ENCODE measurements at regions not wholly inside any gene's neighbourhood (a gene's known extent, or its start where the extent isn't known, plus 50 kb on each side); places are given as distances from the start of the nearest gene placed in this dataset.

DNA sequence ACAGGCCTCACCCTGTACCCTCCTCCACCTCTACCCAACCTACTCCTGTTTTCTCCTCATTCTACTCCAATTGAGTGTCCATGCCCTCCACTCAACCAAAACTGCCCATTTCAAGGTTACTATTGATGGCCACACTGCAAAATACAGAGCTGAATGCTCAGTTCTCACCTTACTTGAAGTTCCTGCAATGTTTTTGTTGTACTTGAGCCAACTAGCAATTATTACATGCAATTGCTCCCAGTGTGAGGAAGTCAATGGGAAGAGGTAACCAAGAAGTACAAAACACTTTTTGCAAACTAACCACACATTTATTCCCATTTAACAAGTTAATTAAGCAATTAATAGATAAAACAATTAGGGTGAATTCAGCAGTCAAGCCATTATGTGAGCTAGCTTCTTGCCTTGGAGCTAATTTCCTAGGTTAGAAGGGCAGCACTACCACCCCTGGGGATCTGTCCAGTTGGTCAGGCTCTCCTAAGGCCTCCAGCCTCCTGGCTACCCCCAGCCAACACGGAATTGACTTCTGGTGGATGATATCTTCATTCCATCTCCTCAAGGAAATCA, 52.4 kb upstream of the GGTLC1 start:
- TF ChIP-seq, protein P1, sequence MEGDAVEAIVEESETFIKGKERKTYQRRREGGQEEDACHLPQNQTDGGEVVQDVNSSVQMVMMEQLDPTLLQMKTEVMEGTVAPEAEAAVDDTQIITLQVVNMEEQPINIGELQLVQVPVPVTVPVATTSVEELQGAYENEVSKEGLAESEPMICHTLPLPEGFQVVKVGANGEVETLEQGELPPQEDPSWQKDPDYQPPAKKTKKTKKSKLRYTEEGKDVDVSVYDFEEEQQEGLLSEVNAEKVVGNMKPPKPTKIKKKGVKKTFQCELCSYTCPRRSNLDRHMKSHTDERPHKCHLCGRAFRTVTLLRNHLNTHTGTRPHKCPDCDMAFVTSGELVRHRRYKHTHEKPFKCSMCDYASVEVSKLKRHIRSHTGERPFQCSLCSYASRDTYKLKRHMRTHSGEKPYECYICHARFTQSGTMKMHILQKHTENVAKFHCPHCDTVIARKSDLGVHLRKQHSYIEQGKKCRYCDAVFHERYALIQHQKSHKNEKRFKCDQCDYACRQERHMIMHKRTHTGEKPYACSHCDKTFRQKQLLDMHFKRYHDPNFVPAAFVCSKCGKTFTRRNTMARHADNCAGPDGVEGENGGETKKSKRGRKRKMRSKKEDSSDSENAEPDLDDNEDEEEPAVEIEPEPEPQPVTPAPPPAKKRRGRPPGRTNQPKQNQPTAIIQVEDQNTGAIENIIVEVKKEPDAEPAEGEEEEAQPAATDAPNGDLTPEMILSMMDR (conservative IDR thresholded peaks at IDR 0.05) = no peak
- no peak for TF ChIP-seq EZH2 (IDR thresholded peaks at IDR 0.05; ENCODE audit: low read depth)
